SK-N-SH treated with all-trans-retinoic acid at 6 μM for 48 hours (cell line): ENCODE measurements at regions not wholly inside any gene's neighbourhood (a gene's known extent, or its start where the extent isn't known, plus 50 kb on each side); places are given as distances from the start of the nearest gene placed in this dataset.

Experiments
- ARNTL ChIP-seq: fragments of 450-650 bp; formaldehyde crosslinking; IDR thresholded peaks from 2 replicates; pipeline ENCODE4 v1.5.0; 2020; ENCODE audit warnings: low read depth, mild to moderate bottlenecking, moderate library complexity, borderline replicate concordance
- CREB5 ChIP-seq: fragments of 250-450 bp; sonication (Bioruptor Pico); IDR thresholded peaks from 2 replicates; pipeline ENCODE4 v1.5.1; 2020; ENCODE audit warnings: low read depth, mild to moderate bottlenecking, moderate library complexity
- ESRRG ChIP-seq: fragments of 250-450 bp; sonication (Bioruptor Pico); IDR thresholded peaks from 2 replicates; pipeline ENCODE4 v1.6.1; 2021; ENCODE audit warnings: mild to moderate bottlenecking
- PATZ1 ChIP-seq: fragments of 250-450 bp; sonication (Bioruptor Pico); IDR thresholded peaks from 2 replicates; pipeline ENCODE4 v1.8.0; 2020; ENCODE audit warnings: mild to moderate bottlenecking, moderate library complexity, borderline replicate concordance
- ZC3H10 ChIP-seq: fragments of 250-450 bp; sonication (Bioruptor Pico); IDR thresholded peaks from 2 replicates; pipeline ENCODE4 v1.5.1; 2021; ENCODE audit warnings: mild to moderate bottlenecking, moderate library complexity
- ZFP3 ChIP-seq: fragments of 250-450 bp; sonication (Bioruptor Pico); IDR thresholded peaks from 2 replicates; pipeline ENCODE4 v1.5.0; 2020; ENCODE audit warnings: mild to moderate bottlenecking, moderate library complexity

- TF ChIP-seq ZC3H10 (CRISPR knock-in tag) = no peak
- TF ChIP-seq ESRRG (CRISPR knock-in tag) = no peak
- TF ChIP-seq ZFP3 (CRISPR knock-in tag) = no peak
- no peak for TF ChIP-seq CREB5 (CRISPR knock-in tag)
- no peak for TF ChIP-seq PATZ1 (CRISPR knock-in tag)
- no peak for TF ChIP-seq ARNTL (CRISPR knock-in tag)
Observed at GRCh38 chr2:39515897-39516346, 78.8 kb upstream of the MAP4K3 start.
